Bronchial epithelial cell (primary cell): ENCODE measurements at regions not wholly inside any gene's neighbourhood (a gene's known extent, or its start where the extent isn't known, plus 50 kb on each side); places are given as distances from the start of the nearest gene placed in this dataset.
A peak's percentile ranks its signal among the peaks of the same experiment; 100 is the strongest.

ENCODE experiments used
- DNase-seq: peaks from one replicate; pipeline ENCODE4 v3.0.0-alpha.2; 2010; ENCODE audit warnings: low read depth
- FAIRE-seq: peaks from 2 replicates; lab custom pipeline; 2011; peaks lifted over from hg19 to GRCh38; lab: Jason Lieb, UNC
- H3K27me3 ChIP-seq: 2 replicates; pipeline ENCODE4 v1.5.1; 2011; ENCODE audit warnings: low read length; ENCODE audit not compliant: control insufficient read depth, insufficient read depth
- H3K36me3 ChIP-seq: 2 replicates; pipeline ENCODE4 v1.5.1; 2011; ENCODE audit warnings: low read length; ENCODE audit not compliant: control insufficient read depth, insufficient read depth
- H3K4me3 ChIP-seq: 2 replicates; pipeline ENCODE4 v1.5.1; 2011; ENCODE audit warnings: mild to moderate bottlenecking, low read depth, low read length, control low read depth
- TF ChIP-seq, protein P1 (sequence below): IDR thresholded peaks from 2 replicates; pipeline ENCODE4 v1.5.1; 2011; ENCODE audit warnings: mild to moderate bottlenecking, moderate library complexity, low read length, control low read depth, inconsistent platforms; ENCODE audit not compliant: insufficient read depth, severe bottlenecking

DNA sequence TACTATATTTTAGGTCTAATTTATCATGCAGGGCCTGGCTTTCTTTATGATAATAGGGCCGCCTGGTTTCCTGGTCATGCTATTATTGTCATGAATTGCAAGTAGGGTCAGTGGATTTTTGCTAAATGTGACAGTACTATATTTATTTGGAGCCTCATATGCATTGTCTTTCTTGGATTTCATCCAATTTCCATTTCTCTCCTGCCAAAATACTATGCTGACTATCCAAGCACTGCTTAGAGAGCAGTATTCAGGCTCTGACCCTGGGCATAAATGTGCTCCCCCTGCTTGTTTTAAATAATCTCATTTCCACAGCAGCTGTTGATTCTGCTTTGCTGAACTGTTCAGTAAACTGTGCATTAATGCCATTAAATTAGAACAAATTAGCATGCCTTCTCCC is 269.3 kb downstream of the GPM6A start:
- no peak overlapping the region for H3K4me3 ChIP-seq
- no peak for DNase-seq
- no peaks in the 10 kb centered on the region for H3K27me3 ChIP-seq
- H3K36me3 ChIP-seq: no peaks in the 10 kb centered on the region
- TF ChIP-seq, protein P1, sequence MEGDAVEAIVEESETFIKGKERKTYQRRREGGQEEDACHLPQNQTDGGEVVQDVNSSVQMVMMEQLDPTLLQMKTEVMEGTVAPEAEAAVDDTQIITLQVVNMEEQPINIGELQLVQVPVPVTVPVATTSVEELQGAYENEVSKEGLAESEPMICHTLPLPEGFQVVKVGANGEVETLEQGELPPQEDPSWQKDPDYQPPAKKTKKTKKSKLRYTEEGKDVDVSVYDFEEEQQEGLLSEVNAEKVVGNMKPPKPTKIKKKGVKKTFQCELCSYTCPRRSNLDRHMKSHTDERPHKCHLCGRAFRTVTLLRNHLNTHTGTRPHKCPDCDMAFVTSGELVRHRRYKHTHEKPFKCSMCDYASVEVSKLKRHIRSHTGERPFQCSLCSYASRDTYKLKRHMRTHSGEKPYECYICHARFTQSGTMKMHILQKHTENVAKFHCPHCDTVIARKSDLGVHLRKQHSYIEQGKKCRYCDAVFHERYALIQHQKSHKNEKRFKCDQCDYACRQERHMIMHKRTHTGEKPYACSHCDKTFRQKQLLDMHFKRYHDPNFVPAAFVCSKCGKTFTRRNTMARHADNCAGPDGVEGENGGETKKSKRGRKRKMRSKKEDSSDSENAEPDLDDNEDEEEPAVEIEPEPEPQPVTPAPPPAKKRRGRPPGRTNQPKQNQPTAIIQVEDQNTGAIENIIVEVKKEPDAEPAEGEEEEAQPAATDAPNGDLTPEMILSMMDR: no peak
- no peak for FAIRE-seq

DNA sequence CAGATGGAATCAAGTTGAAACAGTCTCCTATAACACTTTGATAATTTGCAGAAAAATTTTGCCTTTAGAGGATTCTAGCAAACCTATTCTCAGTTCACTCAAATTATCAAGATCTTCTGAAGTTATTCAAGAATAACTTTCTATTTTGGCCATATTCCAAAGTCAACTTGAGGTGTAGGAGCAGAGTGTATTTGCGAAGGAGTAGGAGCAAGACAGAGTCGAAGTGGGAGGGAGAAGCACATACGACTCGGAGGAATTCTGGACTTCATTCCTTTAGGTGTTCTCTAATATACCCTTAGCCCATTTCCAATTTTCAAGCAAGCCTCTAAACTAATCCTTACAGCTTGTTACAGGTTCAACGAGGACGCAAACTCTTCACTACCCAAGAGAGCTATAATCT is 252.9 kb downstream of the GPM6A start:
- TF ChIP-seq, protein P1: no peak
- Histone ChIP-seq H3K4me3 (no peak overlapping the region), H3K36me3 (no peaks in the 10 kb centered on the region), H3K27me3 (no peaks in the 10 kb centered on the region)
- no peak for DNase-seq
- FAIRE-seq: no peak

DNA sequence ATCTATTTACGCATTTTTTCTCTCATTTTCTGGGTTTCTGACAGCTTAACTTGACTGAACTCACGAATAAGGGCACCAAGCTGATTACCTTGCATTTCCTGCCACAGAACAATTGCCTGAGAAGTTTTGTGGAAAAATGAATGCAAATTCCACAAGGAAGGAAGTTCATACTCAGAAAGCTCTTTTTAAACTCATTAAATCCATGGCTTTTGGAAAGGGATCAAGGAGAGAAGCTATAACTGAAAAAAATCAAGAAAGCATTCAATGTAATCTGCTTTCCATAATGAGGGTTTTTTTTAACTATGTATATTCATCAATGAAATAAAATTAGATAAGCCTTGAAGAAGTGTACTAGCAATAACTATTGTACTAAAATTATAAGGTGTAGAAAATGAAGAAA is 252.5 kb downstream of the GPM6A start:
- H3K27me3 ChIP-seq: no peaks in the 10 kb centered on the region
- DNase-seq (no peak), FAIRE-seq (no peak)
- no peak overlapping the region for H3K4me3 ChIP-seq
- TF ChIP-seq, protein P1: no peak
- H3K36me3 ChIP-seq: no peaks in the 10 kb centered on the region

DNA sequence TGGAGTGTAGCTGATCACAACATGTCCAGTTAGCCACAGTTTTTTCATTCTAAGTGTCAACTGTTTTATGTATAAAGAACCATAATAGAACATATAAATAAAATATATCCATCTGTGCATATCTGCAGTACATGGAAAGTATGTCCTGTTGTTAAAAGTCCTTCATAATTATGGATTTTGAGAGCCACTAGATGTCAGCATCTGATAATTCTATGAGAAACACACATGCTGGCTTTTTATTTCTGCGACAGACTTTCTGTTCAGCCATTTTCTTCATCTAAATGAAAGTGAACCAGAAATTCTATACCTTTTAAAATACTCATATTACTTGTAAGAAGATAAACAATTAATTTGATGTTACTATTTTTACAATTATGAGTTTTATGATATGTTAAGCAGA is 251.5 kb downstream of the GPM6A start:
- no peaks in the 10 kb centered on the region for H3K27me3 ChIP-seq
- FAIRE-seq (no peak), DNase-seq (peak; percentile 31)
- H3K36me3 ChIP-seq: no peaks in the 10 kb centered on the region
- no peak overlapping the region for H3K4me3 ChIP-seq
- TF ChIP-seq, protein P1: no peak

DNA sequence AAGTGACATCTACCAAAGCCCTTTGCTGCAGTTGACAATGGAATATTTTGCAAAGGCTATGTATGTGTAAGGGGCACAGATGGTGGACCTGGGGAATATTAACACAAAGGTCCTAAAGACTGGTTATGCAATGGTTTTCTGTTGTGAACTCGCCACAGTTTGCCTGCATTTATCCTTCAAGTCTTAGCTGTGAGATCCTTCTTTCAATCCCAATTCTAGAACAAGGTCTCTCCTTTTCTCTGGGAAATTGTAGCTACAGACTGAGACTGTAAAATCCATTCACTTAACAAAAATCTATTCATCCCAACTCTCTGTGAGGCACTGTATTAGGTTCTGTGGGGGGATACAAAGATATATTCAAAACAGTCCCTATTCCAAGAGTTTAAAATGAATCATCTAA is 250.4 kb downstream of the GPM6A start:
- Histone ChIP-seq H3K4me3 (no peak overlapping the region), H3K27me3 (no peaks in the 10 kb centered on the region), H3K36me3 (no peaks in the 10 kb centered on the region)
- FAIRE-seq (no peak), DNase-seq (no peak)
- TF ChIP-seq, protein P1: no peak

DNA sequence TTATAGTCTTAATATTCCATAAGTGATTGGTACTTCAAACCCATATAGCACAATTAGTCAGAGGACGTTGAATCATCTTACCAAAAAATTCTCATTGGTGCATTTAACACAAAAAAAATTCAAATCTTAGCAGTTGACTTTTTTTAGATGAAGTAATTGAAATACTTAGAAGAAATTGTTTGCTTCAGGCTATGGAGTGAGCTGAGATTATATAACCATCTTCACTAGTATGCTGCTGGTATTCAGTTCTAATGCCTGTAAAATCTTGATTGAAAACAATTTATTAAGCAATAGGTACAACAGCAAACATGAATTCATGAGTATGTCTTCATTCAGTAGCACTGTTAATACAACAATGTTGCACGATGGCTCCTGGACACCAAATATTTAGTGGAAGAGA is 250.0 kb downstream of the GPM6A start:
- Histone ChIP-seq H3K27me3 (no peaks in the 10 kb centered on the region), H3K4me3 (no peak overlapping the region), H3K36me3 (no peaks in the 10 kb centered on the region)
- FAIRE-seq (no peak), DNase-seq (no peak)
- TF ChIP-seq, protein P1: no peak
